Activated naive CD8-positive, alpha-beta T cell treated with anti-CD3 and anti-CD28 coated beads, Interleukin-2, amount 10 ng/mL, durations not matched to agents 7 days and 5 days (primary cell): ENCODE measurements at regions not wholly inside any gene's neighbourhood (a gene's known extent, or its start where the extent isn't known, plus 50 kb on each side); places are given as distances from the start of the nearest gene placed in this dataset.

Source experiments
- ATAC-seq: fragments of 150-1000 bp; cut with Tn5 transposase; one replicate; pipeline ENCODE4 v1.10.0; 2021; ENCODE audit warnings: low read depth, moderate library complexity
- POLR2A ChIA-PET: fragments of 350-600 bp; sonication (Branson Sonifier 250); formaldehyde crosslinking; loops from one replicate; lab custom pipeline; 2021; ENCODE audit warnings: antibody characterized with exemption; lab: Charles Lee
- DNase-seq: peaks from one replicate; pipeline ENCODE4 v3.0.0; 2021
- H3K27ac Mint-ChIP-seq: one replicate; pipeline ENCODE4 v1.8.0; 2022; ENCODE audit warnings: mild to moderate bottlenecking, mixed read lengths
- H3K27me3 Mint-ChIP-seq: one replicate; pipeline ENCODE4 v1.8.0; 2022; ENCODE audit warnings: mild to moderate bottlenecking, moderate library complexity, mixed read lengths
- H3K36me3 Mint-ChIP-seq: one replicate; pipeline ENCODE4 v1.8.0; 2021; ENCODE audit warnings: mild to moderate bottlenecking, mixed read lengths
- H3K4me1 Mint-ChIP-seq: one replicate; pipeline ENCODE4 v1.8.0; 2021; ENCODE audit warnings: mixed read lengths
- H3K4me3 Mint-ChIP-seq: one replicate; pipeline ENCODE4 v1.8.0; 2022; ENCODE audit warnings: mild to moderate bottlenecking, moderate library complexity, mixed read lengths
- H3K9me3 Mint-ChIP-seq: one replicate; pipeline ENCODE4 v1.8.0; 2021; ENCODE audit warnings: mixed read lengths

DNA sequence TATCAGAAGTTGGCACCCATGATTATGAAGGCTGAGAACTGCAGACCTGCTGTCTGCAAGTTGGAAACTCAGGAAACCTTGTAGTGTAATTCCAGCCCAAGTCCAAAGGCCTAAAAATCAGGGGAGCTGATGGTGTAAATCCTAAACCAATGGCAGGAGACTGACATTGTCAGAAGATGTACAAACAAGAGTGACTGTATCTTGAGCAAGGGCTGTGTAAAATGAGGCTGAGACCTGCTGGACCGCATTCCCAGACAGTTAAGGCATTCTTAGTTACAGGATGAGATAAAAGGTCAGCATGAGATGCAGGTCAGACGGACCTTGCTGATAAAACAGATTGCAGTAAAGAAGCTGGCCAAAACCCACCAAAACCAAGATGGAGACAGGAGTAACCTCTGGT lies 147.7 kb downstream of the COG6 start:
- Mint-ChIP-seq H3K27me3 (no peaks in the 10 kb centered on the region), H3K4me3 (no peak overlapping the region), H3K27ac (no peak overlapping the region), H3K4me1 (peaks cover 2% of the 10 kb centered on the region), H3K36me3 (peaks cover 4% of the 10 kb centered on the region), H3K9me3 (peaks cover 9% of the 10 kb centered on the region)
- DNase-seq (no peak), ATAC-seq (no peak)
- POLR2A ChIA-PET = no interaction called here

GRCh38 chr13:39803851-39804250 lies 148.4 kb downstream of the COG6 start:
- Mint-ChIP-seq H3K27me3 (no peaks in the 10 kb centered on the region), H3K4me3 (no peak overlapping the region), H3K9me3 (peaks cover 9% of the 10 kb centered on the region), H3K4me1 (peaks cover 2% of the 10 kb centered on the region), H3K36me3 (peaks cover 4% of the 10 kb centered on the region), H3K27ac (no peak overlapping the region)
- POLR2A ChIA-PET = no interaction called here
- DNase-seq (no peak), ATAC-seq (no peak)

GRCh38 chr13:39804332-39805210 lies 149.1 kb downstream of the COG6 start:
- no peaks in the 10 kb centered on the region for H3K27me3 Mint-ChIP-seq
- ATAC-seq = no peak
- peaks cover 2% of the 10 kb centered on the region for H3K4me1 Mint-ChIP-seq
- POLR2A ChIA-PET = no interaction called here
- peaks cover 9% of the 10 kb centered on the region for H3K9me3 Mint-ChIP-seq
- DNase-seq = no peak
- no peak overlapping the region for H3K27ac Mint-ChIP-seq
- peaks cover 4% of the 10 kb centered on the region for H3K36me3 Mint-ChIP-seq
- H3K4me3 Mint-ChIP-seq = no peak overlapping the region

DNA sequence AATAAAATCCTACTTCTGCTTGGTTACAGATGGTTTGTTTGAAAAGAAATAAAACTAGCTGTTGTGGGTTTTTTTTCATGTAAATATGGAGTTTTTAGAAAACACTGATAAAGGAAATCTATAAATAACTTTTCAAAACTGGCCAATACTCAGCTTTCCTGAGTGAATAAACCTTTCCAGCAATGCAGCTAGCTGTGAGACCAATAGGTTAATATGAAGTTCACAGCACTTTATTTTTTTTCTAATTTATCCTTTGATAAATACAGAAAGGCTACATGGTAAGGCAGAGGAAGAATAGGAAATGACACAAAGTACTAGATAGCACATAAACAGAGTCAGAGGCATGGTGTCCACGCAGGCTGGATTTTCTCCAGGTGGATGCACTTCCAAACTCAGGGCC lies 154.0 kb downstream of the COG6 start:
- Mint-ChIP-seq H3K27me3 (no peaks in the 10 kb centered on the region), H3K4me1 (peaks cover 5% of the 10 kb centered on the region), H3K27ac (no peak overlapping the region), H3K9me3 (peaks cover 3% of the 10 kb centered on the region), H3K36me3 (no peaks in the 10 kb centered on the region), H3K4me3 (no peak overlapping the region)
- DNase-seq (no peak), ATAC-seq (no peak)
- POLR2A ChIA-PET = no interaction called here

GRCh38 chr13:39810091-39810877 lies 154.8 kb downstream of the COG6 start:
- Mint-ChIP-seq H3K27me3 (no peaks in the 10 kb centered on the region), H3K27ac (no peak overlapping the region), H3K4me1 (peaks cover 5% of the 10 kb centered on the region), H3K9me3 (peaks cover 3% of the 10 kb centered on the region), H3K36me3 (no peaks in the 10 kb centered on the region), H3K4me3 (no peak overlapping the region)
- DNase-seq (no peak), ATAC-seq (no peak)
- POLR2A ChIA-PET = no interaction called here

DNA sequence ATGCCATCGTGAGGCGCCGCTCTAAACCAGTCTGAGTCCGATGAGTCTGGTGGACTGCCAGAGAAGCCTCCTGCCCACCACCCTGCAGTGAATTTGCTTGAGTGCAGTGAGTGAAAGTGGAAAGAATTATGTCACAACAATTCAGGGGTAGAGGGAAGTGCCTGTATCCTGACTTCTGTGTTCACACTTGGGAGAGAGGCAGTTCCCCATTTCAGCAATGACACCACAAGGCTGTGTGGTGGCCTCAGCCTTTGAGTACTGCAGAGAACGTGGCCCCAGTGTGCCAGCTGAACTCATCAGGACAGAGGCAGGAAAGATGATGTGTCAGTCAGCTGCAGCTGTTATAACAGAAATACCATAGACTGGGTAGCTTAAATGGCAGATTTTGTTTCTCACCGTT lies 155.6 kb downstream of the COG6 start:
- H3K27ac Mint-ChIP-seq = no peak overlapping the region

DNA sequence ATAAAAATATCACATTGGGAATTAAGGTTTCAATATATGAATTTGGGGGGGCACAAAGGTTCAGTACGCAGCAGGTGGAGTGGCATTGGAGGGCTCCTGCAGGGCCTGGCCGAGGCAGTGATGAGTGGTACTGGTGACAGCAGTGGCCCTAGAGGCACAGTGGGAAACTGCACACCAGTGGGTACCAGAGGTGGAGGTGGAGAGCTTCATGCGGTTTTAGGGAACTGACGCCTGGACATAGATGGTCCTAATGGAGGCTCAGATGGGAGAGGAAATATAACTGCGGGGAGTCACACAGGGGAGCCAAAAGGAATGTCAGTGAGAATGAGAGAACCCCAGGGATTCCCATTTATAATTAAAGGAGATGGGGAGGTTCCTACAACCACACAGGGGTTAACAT lies 156.2 kb downstream of the COG6 start:
- no peak overlapping the region for H3K27ac Mint-ChIP-seq
- H3K4me3 Mint-ChIP-seq = no peak overlapping the region
- ATAC-seq = no peak
- H3K4me1 Mint-ChIP-seq = peaks cover 5% of the 10 kb centered on the region
- POLR2A ChIA-PET = no interaction called here
- no peak for DNase-seq
- no peaks in the 10 kb centered on the region for H3K27me3 Mint-ChIP-seq
- no peaks in the 10 kb centered on the region for H3K36me3 Mint-ChIP-seq
- peaks cover 1% of the 10 kb centered on the region for H3K9me3 Mint-ChIP-seq

More for the DNA sequence above, 155.6 kb downstream of the COG6 start:
- H3K36me3 Mint-ChIP-seq = no peaks in the 10 kb centered on the region
- POLR2A ChIA-PET = no interaction called here
- ATAC-seq (no peak), DNase-seq (no peak)
- H3K27me3 Mint-ChIP-seq = no peaks in the 10 kb centered on the region
- H3K9me3 Mint-ChIP-seq = peaks cover 1% of the 10 kb centered on the region
- peaks cover 5% of the 10 kb centered on the region for H3K4me1 Mint-ChIP-seq
- H3K4me3 Mint-ChIP-seq = no peak overlapping the region

DNA sequence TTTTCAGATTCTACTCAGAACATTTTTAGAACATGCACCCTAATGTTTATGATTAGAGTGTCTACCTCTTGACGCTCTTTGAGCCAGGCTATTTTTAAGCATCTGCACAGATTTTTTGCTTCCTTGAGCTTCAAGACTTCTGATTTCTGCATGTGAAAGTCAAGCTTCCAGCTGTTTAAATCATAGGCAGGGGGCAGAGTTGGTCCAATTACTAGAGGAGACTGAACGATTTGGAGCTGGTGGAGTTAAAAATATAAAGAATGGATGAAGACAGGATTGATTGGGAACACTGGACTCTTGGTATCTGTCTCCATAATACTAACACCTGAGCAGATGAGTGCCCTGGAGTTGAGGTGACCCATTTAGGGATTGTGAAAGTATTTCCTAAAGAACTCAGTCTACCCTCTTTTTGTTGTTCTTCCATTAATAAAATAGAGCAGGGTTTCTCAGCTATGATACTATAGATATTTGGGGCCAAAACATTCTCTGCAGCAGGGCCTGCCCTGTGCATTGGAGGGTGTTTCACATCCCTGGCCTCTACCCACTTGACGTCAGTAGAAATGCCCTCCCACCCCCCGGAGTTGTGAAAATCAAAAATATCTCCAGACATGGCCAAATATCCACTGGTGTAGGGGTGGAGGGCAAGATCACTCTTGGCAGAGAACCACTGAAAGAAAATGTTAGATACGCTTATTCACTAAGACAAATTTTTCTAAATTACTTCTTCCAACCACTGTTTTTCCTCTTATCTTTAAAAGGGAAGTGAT lies 160.1 kb downstream of the COG6 start:
- Mint-ChIP-seq H3K36me3 (no peaks in the 10 kb centered on the region), H3K4me1 (peaks cover 2% of the 10 kb centered on the region), H3K4me3 (no peak overlapping the region), H3K9me3 (peaks cover 1% of the 10 kb centered on the region), H3K27ac (no peak overlapping the region), H3K27me3 (no peaks in the 10 kb centered on the region)
- POLR2A ChIA-PET = no interaction called here
- ATAC-seq (no peak), DNase-seq (no peak)

GRCh38 chr13:39816936-39817335 lies 161.5 kb downstream of the COG6 start:
- DNase-seq (no peak), ATAC-seq (no peak)
- no peak overlapping the region for H3K27ac Mint-ChIP-seq
- POLR2A ChIA-PET = no interaction called here
- peaks cover 1% of the 10 kb centered on the region for H3K9me3 Mint-ChIP-seq
- H3K36me3 Mint-ChIP-seq = peaks cover 2% of the 10 kb centered on the region
- H3K4me3 Mint-ChIP-seq = no peak overlapping the region
- no peaks in the 10 kb centered on the region for H3K27me3 Mint-ChIP-seq
- peaks cover 5% of the 10 kb centered on the region for H3K4me1 Mint-ChIP-seq

GRCh38 chr13:39818953-39819352 lies 163.5 kb downstream of the COG6 start:
- DNase-seq = no peak

DNA sequence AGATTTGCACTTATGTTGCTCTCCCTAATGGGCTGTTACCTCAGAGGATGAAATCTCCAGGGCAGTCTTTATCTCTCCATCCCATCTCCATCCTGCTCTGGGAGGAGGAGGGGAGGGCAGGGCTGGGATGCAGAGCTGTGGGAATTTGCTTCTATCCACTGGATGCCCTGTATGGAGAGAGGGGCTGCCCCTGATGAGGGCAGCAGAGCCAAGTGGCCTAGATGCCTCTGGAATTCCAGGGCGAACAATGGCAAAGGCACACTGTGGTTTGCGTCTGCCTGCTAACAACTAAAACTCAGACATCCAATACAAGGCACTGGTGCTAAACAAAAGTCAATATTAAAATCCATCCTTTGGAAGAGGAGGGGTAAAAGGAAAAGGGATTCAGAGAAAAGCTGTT lies 165.1 kb downstream of the COG6 start:
- no peak for DNase-seq
- H3K4me1 Mint-ChIP-seq = peaks cover 20% of the 10 kb centered on the region
- no peak for ATAC-seq
- H3K27ac Mint-ChIP-seq = no peak overlapping the region
- no peak overlapping the region for H3K4me3 Mint-ChIP-seq
- no peaks in the 10 kb centered on the region for H3K9me3 Mint-ChIP-seq
- POLR2A ChIA-PET = no interaction called here
- H3K27me3 Mint-ChIP-seq = no peaks in the 10 kb centered on the region
- H3K36me3 Mint-ChIP-seq = peaks cover 5% of the 10 kb centered on the region

More at GRCh38 chr13:39818953-39819352, 163.5 kb downstream of the COG6 start:
- Mint-ChIP-seq H3K4me3 (no peak overlapping the region), H3K4me1 (peaks cover 20% of the 10 kb centered on the region), H3K27me3 (no peaks in the 10 kb centered on the region), H3K9me3 (no peaks in the 10 kb centered on the region), H3K36me3 (peaks cover 5% of the 10 kb centered on the region), H3K27ac (no peak overlapping the region)
- POLR2A ChIA-PET = no interaction called here
- ATAC-seq = no peak

DNA sequence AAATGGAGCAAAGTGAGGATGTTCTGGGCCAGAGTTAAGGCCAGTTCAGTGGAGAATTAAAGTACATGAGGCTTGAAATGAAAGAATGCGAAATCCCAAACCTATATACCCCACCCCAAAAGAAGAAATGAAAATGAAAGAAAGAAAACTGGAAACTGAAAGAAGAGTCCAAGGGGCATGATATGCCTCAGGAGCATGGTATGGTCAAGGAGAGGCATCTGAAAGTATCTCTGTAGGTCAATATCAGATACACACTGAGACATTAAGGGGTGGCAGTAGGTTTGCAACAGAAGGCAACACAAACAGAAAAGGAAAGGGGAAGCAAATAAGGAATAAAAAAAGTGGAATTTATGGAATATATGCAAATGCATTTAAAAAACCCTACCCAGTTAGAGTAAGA lies 166.5 kb downstream of the COG6 start:
- DNase-seq = no peak
- H3K27ac Mint-ChIP-seq = peak overlapping the region; percentile 62
- no peaks in the 10 kb centered on the region for H3K27me3 Mint-ChIP-seq
- no peak for ATAC-seq
- peaks cover 5% of the 10 kb centered on the region for H3K36me3 Mint-ChIP-seq
- H3K9me3 Mint-ChIP-seq = peaks cover 4% of the 10 kb centered on the region
- peak overlapping the region; percentile 53 for H3K4me3 Mint-ChIP-seq
- H3K4me1 Mint-ChIP-seq = peaks cover 20% of the 10 kb centered on the region
- POLR2A ChIA-PET = no interaction called here

DNA sequence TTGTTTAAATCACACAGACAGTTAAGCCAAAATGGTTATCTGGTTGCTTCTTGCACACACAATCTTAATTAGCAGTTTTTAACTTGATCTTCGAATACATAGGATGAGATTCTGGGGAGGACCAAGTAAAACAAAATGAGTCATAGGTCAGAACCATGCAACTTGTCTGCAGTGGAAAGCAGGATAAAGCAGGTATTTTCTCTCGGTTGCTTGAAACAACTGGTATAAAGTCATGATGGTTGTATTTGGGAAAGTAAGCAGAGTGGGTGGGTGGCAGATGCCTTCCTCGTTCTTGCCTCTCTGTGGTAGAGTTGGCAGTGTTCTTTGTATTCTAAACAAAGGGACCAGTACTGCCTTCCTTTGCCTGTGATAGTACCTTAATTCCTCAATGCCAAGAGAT lies 167.0 kb downstream of the COG6 start:
- H3K36me3 Mint-ChIP-seq = peaks cover 5% of the 10 kb centered on the region
- ATAC-seq = no peak
- POLR2A ChIA-PET = no interaction called here
- peaks cover 20% of the 10 kb centered on the region for H3K4me1 Mint-ChIP-seq
- H3K9me3 Mint-ChIP-seq = peaks cover 5% of the 10 kb centered on the region
- H3K27me3 Mint-ChIP-seq = no peaks in the 10 kb centered on the region
- peak overlapping the region; percentile 53 for H3K4me3 Mint-ChIP-seq
- no peak for DNase-seq
- peak overlapping the region; percentile 62 for H3K27ac Mint-ChIP-seq
